Peyer's patch (tissue), 4 donors: ENCODE measurements at regions not wholly inside any gene's neighbourhood (a gene's known extent, or its start where the extent isn't known, plus 50 kb on each side); places are given as distances from the start of the nearest gene placed in this dataset.

Source experiments
- DNase-seq, 3 donors: peaks; one replicate each; pipeline ENCODE4 v3.0.0-alpha.2; 2017 to 2019
- H3K27ac ChIP-seq, 4 donors: fragments of 200-600 bp; sonication (generic); one replicate each; pipeline ENCODE4 v1.5.1; 2016 to 2019
- H3K27me3 ChIP-seq, 2 donors: fragments of 200-600 bp; sonication (generic); one replicate each; pipeline ENCODE4 v1.5.1; 2019
- H3K36me3 ChIP-seq, 3 donors: fragments of 200-600 bp; sonication (generic); one replicate each; pipeline ENCODE4 v1.5.1; 2016 to 2019
- H3K4me1 ChIP-seq, 4 donors: fragments of 200-600 bp; sonication (generic); one replicate each; pipeline ENCODE4 v1.5.1; 2016 to 2019
- H3K4me3 ChIP-seq, 4 donors: fragments of 200-600 bp; sonication (generic); 1 replicate in 3 of 4; 2 replicates in 1 of 4; pipeline ENCODE4 v1.5.1; 2016 to 2019; ENCODE audit warnings: mild to moderate bottlenecking in 1 of 4
- H3K9me3 ChIP-seq, 4 donors: fragments of 200-600 bp; sonication (generic); one replicate each; pipeline ENCODE4 v1.5.1; 2016 to 2019; ENCODE audit warnings: mild to moderate bottlenecking in 1 of 4
- CTCF ChIP-seq, 6 experiments: fragments of 450-650 bp in 4 of 6; fragments of 200-600 bp in 2 of 6; sonication (generic) in 1 of 6; IDR thresholded peaks; one replicate each; pipeline ENCODE4 v1.5.1; 2017 to 2019; ENCODE audit warnings: antibody characterized with exemption in 6 of 6, mild to moderate bottlenecking in 3 of 6, moderate library complexity in 1 of 6
- POLR2A ChIP-seq, 2 donors: fragments of 450-650 bp; IDR thresholded peaks; one replicate each; pipeline ENCODE4 v1.5.1; 2017; ENCODE audit warnings: antibody characterized with exemption in 2 of 2, mild to moderate bottlenecking in 2 of 2, moderate library complexity in 2 of 2

GRCh38 chr5:106423109-106423897, 1247.4 kb downstream of the EFNA5 start:
- no peak for DNase-seq
- no peaks in the 10 kb centered on the region for H3K36me3 ChIP-seq
- no peak overlapping the region for H3K27ac ChIP-seq
- H3K9me3 ChIP-seq = no peaks in the 10 kb centered on the region
- H3K27me3 ChIP-seq = no peaks in the 10 kb centered on the region
- TF ChIP-seq CTCF (IDR thresholded peaks at IDR 0.05) = no peak
- TF ChIP-seq POLR2A (IDR thresholded peaks at IDR 0.05) = no peak
- H3K4me1 ChIP-seq = no peaks in the 10 kb centered on the region
- no peak overlapping the region for H3K4me3 ChIP-seq

GRCh38 chr5:106420102-106420501, 1250.6 kb downstream of the EFNA5 start:
- TF ChIP-seq POLR2A (IDR thresholded peaks at IDR 0.05) = no peak
- no peak for TF ChIP-seq CTCF (IDR thresholded peaks at IDR 0.05)
- Histone ChIP-seq H3K4me3 (no peak overlapping the region), H3K4me1 (no peaks in the 10 kb centered on the region), H3K27ac (no peak overlapping the region), H3K27me3 (no peaks in the 10 kb centered on the region), H3K9me3 (no peaks in the 10 kb centered on the region), H3K36me3 (no peaks in the 10 kb centered on the region)
- no peak for DNase-seq

- Histone ChIP-seq H3K27ac (no peak overlapping the region), H3K36me3 (no peaks in the 10 kb centered on the region), H3K27me3 (no peaks in the 10 kb centered on the region), H3K9me3 (no peaks in the 10 kb centered on the region), H3K4me1 (no peaks in the 10 kb centered on the region), H3K4me3 (no peak overlapping the region)
- DNase-seq = no peak
- no peak for TF ChIP-seq CTCF (IDR thresholded peaks at IDR 0.05)
Measured at GRCh38 chr5:106418196-106418595, 1252.5 kb downstream of the EFNA5 start.

- TF ChIP-seq POLR2A (IDR thresholded peaks at IDR 0.05) (no peak), CTCF (IDR thresholded peaks at IDR 0.05) (no peak)
Measured at GRCh38 chr5:106417566-106417965, 1253.2 kb downstream of the EFNA5 start.

GRCh38 chr5:106417163-106417562, 1253.6 kb downstream of the EFNA5 start:
- DNase-seq = no peak
- H3K27me3 ChIP-seq = no peaks in the 10 kb centered on the region
- no peak overlapping the region for H3K4me3 ChIP-seq
- H3K36me3 ChIP-seq = no peaks in the 10 kb centered on the region
- no peak for TF ChIP-seq POLR2A (IDR thresholded peaks at IDR 0.05)
- no peak for TF ChIP-seq CTCF (IDR thresholded peaks at IDR 0.05)
- H3K9me3 ChIP-seq = no peaks in the 10 kb centered on the region
- no peak overlapping the region for H3K27ac ChIP-seq
- no peaks in the 10 kb centered on the region for H3K4me1 ChIP-seq

More at GRCh38 chr5:106417566-106417965, 1253.2 kb downstream of the EFNA5 start:
- Histone ChIP-seq H3K36me3 (no peaks in the 10 kb centered on the region), H3K4me3 (no peak overlapping the region), H3K4me1 (no peaks in the 10 kb centered on the region), H3K27me3 (no peaks in the 10 kb centered on the region), H3K27ac (no peak overlapping the region), H3K9me3 (no peaks in the 10 kb centered on the region)
- DNase-seq = no peak
